GM23248 (cell line): ENCODE measurements at regions not wholly inside any gene's neighbourhood (a gene's known extent, or its start where the extent isn't known, plus 50 kb on each side); places are given as distances from the start of the nearest gene placed in this dataset.

ENCODE experiments used
- DNase-seq: peaks from one replicate; pipeline ENCODE4 v3.0.0-alpha.2; 2015
- H2AFZ ChIP-seq: fragments of 200-600 bp; sonication (generic); 2 replicates; pipeline ENCODE4 v1.6.1; 2016; ENCODE audit warnings: antibody characterized with exemption
- H3F3A ChIP-seq: fragments of 200-600 bp; sonication (generic); 2 replicates; pipeline ENCODE4 v1.6.1; 2016; ENCODE audit warnings: mild to moderate bottlenecking, antibody characterized with exemption, mixed run types; ENCODE audit not compliant: insufficient read depth
- H3K27ac ChIP-seq: fragments of 200-600 bp; sonication (generic); 2 replicates; pipeline ENCODE4 v1.5.1; 2016; ENCODE audit warnings: mild to moderate bottlenecking
- H3K27me3 ChIP-seq: fragments of 200-600 bp; sonication (generic); replicated peaks from 2 replicates; pipeline ENCODE4 v1.6.1; 2016; ENCODE audit warnings: mild to moderate bottlenecking; ENCODE audit not compliant: insufficient read depth
- H3K36me3 ChIP-seq: fragments of 200-600 bp; sonication (generic); 2 replicates; pipeline ENCODE4 v1.6.1; 2016; ENCODE audit warnings: low read depth, mild to moderate bottlenecking
- H3K4me1 ChIP-seq: fragments of 200-600 bp; sonication (generic); 2 replicates; pipeline ENCODE4 v1.6.1; 2016; ENCODE audit warnings: mild to moderate bottlenecking; ENCODE audit not compliant: insufficient read depth
- H3K4me2 ChIP-seq: fragments of 200-600 bp; sonication (generic); one replicate; pipeline ENCODE4 v1.6.1; 2016; ENCODE audit warnings: mild to moderate bottlenecking; ENCODE audit not compliant: unreplicated experiment
- H3K4me3 ChIP-seq: fragments of 200-600 bp; sonication (generic); 2 replicates; pipeline ENCODE4 v1.5.1; 2016; ENCODE audit warnings: mild to moderate bottlenecking
- H3K79me2 ChIP-seq: fragments of 200-600 bp; sonication (generic); 2 replicates; pipeline ENCODE4 v1.6.1; 2016; ENCODE audit warnings: mild to moderate bottlenecking; ENCODE audit not compliant: insufficient read depth
- H3K9ac ChIP-seq: fragments of 200-600 bp; sonication (generic); 2 replicates; pipeline ENCODE4 v1.6.1; 2016; ENCODE audit warnings: mild to moderate bottlenecking
- H3K9me2 ChIP-seq: fragments of 200-600 bp; sonication (generic); 2 replicates; pipeline ENCODE4 v1.6.1; 2016; ENCODE audit warnings: mixed run types, mild to moderate bottlenecking, moderate library complexity; ENCODE audit not compliant: insufficient read depth
- H3K9me3 ChIP-seq: fragments of 200-600 bp; sonication (generic); one replicate; pipeline ENCODE4 v1.6.1; 2017; ENCODE audit warnings: low read depth
- H4K20me1 ChIP-seq: fragments of 200-600 bp; sonication (generic); 2 replicates; pipeline ENCODE4 v1.6.0; 2016; ENCODE audit not compliant: insufficient read depth
- EZH2 ChIP-seq: fragments of 200-600 bp; sonication (generic); IDR thresholded peaks from 2 replicates; pipeline ENCODE4 v1.6.1; 2018; ENCODE audit warnings: antibody characterized with exemption, mild to moderate bottlenecking; ENCODE audit not compliant: insufficient read depth, poor library complexity, severe bottlenecking
- EZH2phosphoT487 ChIP-seq: fragments of 200-600 bp; sonication (generic); IDR thresholded peaks from 2 replicates; pipeline ENCODE4 v1.6.1; 2018; ENCODE audit warnings: antibody characterized with exemption, moderate library complexity, mild to moderate bottlenecking, low read depth; ENCODE audit not compliant: insufficient read depth
- WGBS, 2 experiments: methylation state at CpG; one replicate each; pipeline ENCODE4 v1.1.6; 2015 to 2017; ENCODE audit warnings: low lambda C conversion rate in 2 of 2, low coverage in 1 of 2; ENCODE audit errors: missing lambda C conversion rate in 2 of 2; 5-methylcytosine and 5-hydroxymethylcytosine counted together
- in situ Hi-C: fragments of 300-500 bp; cut with MboI; formaldehyde crosslinking; loops from 2 replicates; pipeline ENCODE4 v1.15.0; 2020

- in situ Hi-C loops: no loop called here
- H3F3A ChIP-seq: no peaks in the 10 kb centered on the region
- no peak for DNase-seq
- H2AFZ ChIP-seq: no peak overlapping the region
- H3K4me2 ChIP-seq: no peak overlapping the region
- H4K20me1 ChIP-seq: no peaks in the 10 kb centered on the region
- H3K9me2 ChIP-seq: no peaks in the 10 kb centered on the region; the same call in 1 of the 2 replicates
- H3K9me3 ChIP-seq: peaks cover 3% of the 10 kb centered on the region
- H3K36me3 ChIP-seq: no peaks in the 10 kb centered on the region
- H3K4me1 ChIP-seq: no peaks in the 10 kb centered on the region
- no peak for TF ChIP-seq EZH2phosphoT487
- H3K4me3 ChIP-seq: no peak overlapping the region
- no peaks in the 10 kb centered on the region for H3K79me2 ChIP-seq
- no peak overlapping the region for H3K9ac ChIP-seq
- 1 to 4% methylated on average over 3 of the region's 3 CpGs for WGBS, 2 experiments
- H3K27me3 ChIP-seq: no peaks in the 10 kb centered on the region
- no peak overlapping the region for H3K27ac ChIP-seq
Observed at GRCh38 chr13:88764103-88764502, 1092.9 kb downstream of the SLITRK5 start.

GRCh38 chr13:88800505-88800904 is 1129.3 kb downstream of the SLITRK5 start:
- in situ Hi-C loops: no loop called here
- no peak overlapping the region for H3K4me2 ChIP-seq
- H3K36me3 ChIP-seq: no peaks in the 10 kb centered on the region
- DNase-seq: no peak
- H2AFZ ChIP-seq: no peak overlapping the region
- no peaks in the 10 kb centered on the region for H3K9me3 ChIP-seq
- H3K9me2 ChIP-seq: no peaks in the 10 kb centered on the region
- WGBS, 2 experiments: 15 to 25% methylated on average over 1 of the region's 1 CpG
- no peak overlapping the region for H3K9ac ChIP-seq
- H3F3A ChIP-seq: no peaks in the 10 kb centered on the region
- H3K4me3 ChIP-seq: no peak overlapping the region
- H3K4me1 ChIP-seq: no peaks in the 10 kb centered on the region
- no peaks in the 10 kb centered on the region for H3K27me3 ChIP-seq
- no peaks in the 10 kb centered on the region for H3K79me2 ChIP-seq
- TF ChIP-seq EZH2phosphoT487 (no peak), EZH2 (no peak)
- H3K27ac ChIP-seq: no peak overlapping the region
- H4K20me1 ChIP-seq: no peaks in the 10 kb centered on the region

- no peaks in the 10 kb centered on the region for H4K20me1 ChIP-seq
- H3K36me3 ChIP-seq: no peaks in the 10 kb centered on the region
- H3K27ac ChIP-seq: no peak overlapping the region
- H3F3A ChIP-seq: no peaks in the 10 kb centered on the region
- H3K79me2 ChIP-seq: no peaks in the 10 kb centered on the region
- no peak overlapping the region for H3K4me3 ChIP-seq
- H3K9me2 ChIP-seq: no peaks in the 10 kb centered on the region
- H3K4me1 ChIP-seq: no peaks in the 10 kb centered on the region
- in situ Hi-C loops: no loop called here
- no peak overlapping the region for H3K4me2 ChIP-seq
- 18 to 24% methylated on average over 1 of the region's 1 CpG for WGBS, 2 experiments
- TF ChIP-seq EZH2 (no peak), EZH2phosphoT487 (no peak)
- no peak overlapping the region for H2AFZ ChIP-seq
- no peaks in the 10 kb centered on the region for H3K9me3 ChIP-seq
- no peak overlapping the region for H3K9ac ChIP-seq
- no peaks in the 10 kb centered on the region for H3K27me3 ChIP-seq
- DNase-seq: no peak
Observed at GRCh38 chr13:88801361-88801760, 1130.2 kb downstream of the SLITRK5 start.

DNA sequence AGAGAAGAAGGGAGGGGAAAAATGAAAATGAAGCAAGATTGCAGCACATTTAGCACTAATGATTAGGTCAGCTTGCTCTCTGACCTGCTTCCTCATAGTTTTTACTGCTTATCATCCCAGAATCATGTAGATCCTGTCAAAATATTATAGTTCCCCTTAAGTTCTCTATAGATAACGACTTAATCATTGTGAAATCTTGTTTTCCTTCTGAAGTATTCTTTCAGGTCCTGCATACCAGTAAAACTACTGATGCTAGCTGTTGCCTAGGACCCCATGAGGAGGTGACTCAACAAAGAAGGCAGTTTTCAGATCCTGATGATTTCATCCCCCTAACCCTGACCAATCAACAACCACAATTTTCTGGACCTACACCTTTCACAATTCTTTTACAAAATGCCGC is 1131.7 kb downstream of the SLITRK5 start:
- no peaks in the 10 kb centered on the region for H3K36me3 ChIP-seq
- H3K4me2 ChIP-seq: no peak overlapping the region
- no peak overlapping the region for H3K4me3 ChIP-seq
- H3F3A ChIP-seq: no peaks in the 10 kb centered on the region
- H4K20me1 ChIP-seq: no peaks in the 10 kb centered on the region
- H3K9me2 ChIP-seq: no peaks in the 10 kb centered on the region
- H3K4me1 ChIP-seq: no peaks in the 10 kb centered on the region
- H3K9ac ChIP-seq: no peak overlapping the region
- DNase-seq: no peak
- H2AFZ ChIP-seq: no peak overlapping the region
- in situ Hi-C loops: no loop called here
- H3K9me3 ChIP-seq: no peaks in the 10 kb centered on the region
- H3K27me3 ChIP-seq: no peaks in the 10 kb centered on the region
- H3K79me2 ChIP-seq: no peaks in the 10 kb centered on the region
- H3K27ac ChIP-seq: no peak overlapping the region
- WGBS, 2 experiments: 17 to 23% methylated on average over 2 of the region's 2 CpGs
- no peak for TF ChIP-seq EZH2
- no peak for TF ChIP-seq EZH2phosphoT487

DNA sequence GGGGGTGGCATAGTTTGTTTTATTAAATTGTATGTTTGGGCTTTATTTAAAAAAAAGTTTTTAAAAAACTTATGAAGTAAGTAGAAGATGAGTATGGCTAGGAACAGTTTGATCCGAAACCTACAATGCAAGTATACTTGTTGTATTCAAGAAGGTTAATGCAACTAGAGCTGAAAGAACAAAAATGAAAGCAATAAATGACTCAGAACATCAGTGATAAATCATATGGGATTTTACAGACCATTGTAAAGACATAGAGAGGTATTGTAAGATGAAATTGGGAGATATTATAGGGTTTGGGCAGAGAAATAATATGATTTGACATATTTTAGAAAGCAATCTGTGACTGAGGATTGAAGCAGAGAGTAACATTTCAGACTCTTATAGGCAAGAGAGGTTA is 1135.3 kb downstream of the SLITRK5 start:
- H3K27ac ChIP-seq: no peak overlapping the region
- DNase-seq: no peak
- TF ChIP-seq EZH2 (no peak), EZH2phosphoT487 (no peak)
- no peaks in the 10 kb centered on the region for H3K79me2 ChIP-seq
- H3K9me3 ChIP-seq: no peaks in the 10 kb centered on the region
- no peak overlapping the region for H2AFZ ChIP-seq
- H3K9me2 ChIP-seq: no peaks in the 10 kb centered on the region
- H3K27me3 ChIP-seq: no peaks in the 10 kb centered on the region
- H3F3A ChIP-seq: no peaks in the 10 kb centered on the region
- H3K9ac ChIP-seq: no peak overlapping the region
- 25 to 41% methylated on average over 1 of the region's 1 CpG for WGBS, 2 experiments
- in situ Hi-C loops: no loop called here
- H4K20me1 ChIP-seq: no peaks in the 10 kb centered on the region
- no peaks in the 10 kb centered on the region for H3K36me3 ChIP-seq
- H3K4me1 ChIP-seq: no peaks in the 10 kb centered on the region
- no peak overlapping the region for H3K4me2 ChIP-seq
- H3K4me3 ChIP-seq: no peak overlapping the region
